ENCODE measurements at regions not wholly inside any gene's neighbourhood (a gene's known extent, or its start where the extent isn't known, plus 50 kb on each side); places are given as distances from the start of the nearest gene placed in this dataset.

- Histone ChIP-seq H2AFZ (ENCODE audit: low read depth, low read length, severe bottlenecking) (no peak overlapping the region), H4K20me1 (ENCODE audit: low read depth, low read length) (no peaks in the 10 kb centered on the region), H3K9ac (ENCODE audit: low read length) (no peak overlapping the region), H3K9me2 (replicated peaks; ENCODE audit: insufficient read depth, low read length) (no peaks in the 10 kb centered on the region), H3K4me3 (ENCODE audit: insufficient read depth, low read length, poor library complexity, severe bottlenecking) (no peak overlapping the region), H3K79me2 (ENCODE audit: insufficient read depth, low read length) (no peaks in the 10 kb centered on the region), H3K27ac (ENCODE audit: low read depth, low read length) (no peak overlapping the region), H3F3A (ENCODE audit: insufficient read depth) (no peaks in the 10 kb centered on the region), H3K36me3 (ENCODE audit: low read length) (no peaks in the 10 kb centered on the region), H3K27me3 (ENCODE audit: low read length) (no peaks in the 10 kb centered on the region), H3K4me2 (ENCODE audit: low read depth, low read length, poor library complexity, severe bottlenecking) (no peak overlapping the region), H3K9me3 (ENCODE audit: insufficient read depth, low read length) (no peaks in the 10 kb centered on the region)
- no peak for TF ChIP-seq EZH2phosphoT487 (conservative IDR thresholded peaks at IDR 0.05; ENCODE audit: low read length)
- no peak for TF ChIP-seq CTCF (IDR thresholded peaks at IDR 0.05; ENCODE audit: insufficient read depth, low read length, poor library complexity, severe bottlenecking)
Measured at GRCh38 chr4:135672202-135672601, 1470.6 kb upstream of the PABPC4L start.

DNA sequence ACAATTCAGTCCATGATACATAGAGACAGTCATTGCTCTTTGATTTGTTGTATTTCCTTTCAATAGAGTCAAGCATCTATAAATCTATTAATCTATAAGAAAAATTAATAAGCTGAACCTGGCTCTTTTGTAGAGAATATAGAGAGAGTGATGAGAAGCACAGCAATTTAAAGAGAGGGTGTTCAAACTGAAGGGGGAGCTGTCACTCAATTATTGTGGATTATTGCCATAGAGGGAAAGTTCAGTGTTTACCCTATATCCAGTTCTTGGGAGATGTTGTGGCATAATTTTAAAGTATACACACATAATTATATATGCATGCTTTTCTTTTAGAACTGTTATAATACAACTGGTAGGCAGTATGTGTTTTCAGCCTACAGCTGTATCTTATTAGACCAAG, 1469.0 kb upstream of the PABPC4L start:
- no peak overlapping the region for H3K9ac ChIP-seq (ENCODE audit: low read length)
- no peaks in the 10 kb centered on the region for H3K9me3 ChIP-seq (ENCODE audit: insufficient read depth, low read length)
- H2AFZ ChIP-seq (ENCODE audit: low read depth, low read length, severe bottlenecking) = no peak overlapping the region
- no peaks in the 10 kb centered on the region for H3K9me2 ChIP-seq (replicated peaks; ENCODE audit: insufficient read depth, low read length)
- H3K27me3 ChIP-seq (ENCODE audit: low read length) = no peaks in the 10 kb centered on the region
- TF ChIP-seq CTCF (IDR thresholded peaks at IDR 0.05; ENCODE audit: insufficient read depth, low read length, poor library complexity, severe bottlenecking) (no peak), EZH2phosphoT487 (conservative IDR thresholded peaks at IDR 0.05; ENCODE audit: low read length) (no peak)
- no peaks in the 10 kb centered on the region for H3F3A ChIP-seq (ENCODE audit: insufficient read depth)
- no peak overlapping the region for H3K4me2 ChIP-seq (ENCODE audit: low read depth, low read length, poor library complexity, severe bottlenecking)
- no peaks in the 10 kb centered on the region for H4K20me1 ChIP-seq (ENCODE audit: low read depth, low read length)
- no peak overlapping the region for H3K4me3 ChIP-seq (ENCODE audit: insufficient read depth, low read length, poor library complexity, severe bottlenecking)
- H3K79me2 ChIP-seq (ENCODE audit: insufficient read depth, low read length) = no peaks in the 10 kb centered on the region
- H3K27ac ChIP-seq (ENCODE audit: low read depth, low read length) = no peak overlapping the region
- H3K36me3 ChIP-seq (ENCODE audit: low read length) = no peaks in the 10 kb centered on the region

Data from SU-DHL-6 (cell line).